ENCODE measurements at regions not wholly inside any gene's neighbourhood (a gene's known extent, or its start where the extent isn't known, plus 50 kb on each side); places are given as distances from the start of the nearest gene placed in this dataset.
A peak's percentile ranks its signal among the peaks of the same experiment; 100 is the strongest.
"Not testable (repeated sequence)": the region's sequence is repeated elsewhere in the genome, so short reads cannot be mapped to it uniquely, and the experiment has no call there.

DNA sequence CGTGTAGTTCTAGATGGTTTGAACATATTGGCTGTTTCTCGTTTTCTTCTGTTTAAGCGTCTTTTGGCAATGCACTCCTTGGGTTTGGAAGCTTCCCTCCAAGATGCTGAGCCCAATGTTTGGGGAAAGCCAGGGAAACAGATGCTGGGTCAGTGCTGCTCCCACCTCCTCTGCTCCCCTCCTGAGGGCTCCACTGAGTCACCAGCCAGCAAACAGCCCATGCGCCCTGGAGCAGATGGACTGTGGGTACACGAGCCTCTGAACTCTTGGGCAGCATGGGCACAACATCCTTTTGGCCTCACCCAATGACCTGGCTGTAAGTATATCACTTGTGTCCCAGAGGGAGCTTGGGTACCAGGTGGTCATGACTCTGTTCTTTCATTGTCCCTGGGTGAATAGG is 207.6 kb downstream of the BUB3 start:
- no peak overlapping the region for H3K27ac ChIP-seq (ENCODE audit: poor library complexity, severe bottlenecking)
- H3K36me3 ChIP-seq (ENCODE audit: low read depth) = no peaks in the 10 kb centered on the region
- DNase-seq (ENCODE audit: low spot score) (no peak), ATAC-seq (ENCODE audit: low read depth) (no peak)
- peaks cover 7% of the 10 kb centered on the region for H3K27me3 ChIP-seq (ENCODE audit: insufficient read depth, poor library complexity, severe bottlenecking)
- H3K4me1 ChIP-seq (ENCODE audit: insufficient read depth, poor library complexity, severe bottlenecking) = no peaks in the 10 kb centered on the region
- H3K4me3 ChIP-seq (ENCODE audit: severe bottlenecking) = no peak overlapping the region
- H3K9me3 ChIP-seq (ENCODE audit: severe bottlenecking) = no peaks in the 10 kb centered on the region
- TF ChIP-seq, protein P1, sequence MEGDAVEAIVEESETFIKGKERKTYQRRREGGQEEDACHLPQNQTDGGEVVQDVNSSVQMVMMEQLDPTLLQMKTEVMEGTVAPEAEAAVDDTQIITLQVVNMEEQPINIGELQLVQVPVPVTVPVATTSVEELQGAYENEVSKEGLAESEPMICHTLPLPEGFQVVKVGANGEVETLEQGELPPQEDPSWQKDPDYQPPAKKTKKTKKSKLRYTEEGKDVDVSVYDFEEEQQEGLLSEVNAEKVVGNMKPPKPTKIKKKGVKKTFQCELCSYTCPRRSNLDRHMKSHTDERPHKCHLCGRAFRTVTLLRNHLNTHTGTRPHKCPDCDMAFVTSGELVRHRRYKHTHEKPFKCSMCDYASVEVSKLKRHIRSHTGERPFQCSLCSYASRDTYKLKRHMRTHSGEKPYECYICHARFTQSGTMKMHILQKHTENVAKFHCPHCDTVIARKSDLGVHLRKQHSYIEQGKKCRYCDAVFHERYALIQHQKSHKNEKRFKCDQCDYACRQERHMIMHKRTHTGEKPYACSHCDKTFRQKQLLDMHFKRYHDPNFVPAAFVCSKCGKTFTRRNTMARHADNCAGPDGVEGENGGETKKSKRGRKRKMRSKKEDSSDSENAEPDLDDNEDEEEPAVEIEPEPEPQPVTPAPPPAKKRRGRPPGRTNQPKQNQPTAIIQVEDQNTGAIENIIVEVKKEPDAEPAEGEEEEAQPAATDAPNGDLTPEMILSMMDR (IDR thresholded peaks at IDR 0.05; ENCODE audit: poor library complexity, severe bottlenecking) = no peak

DNA sequence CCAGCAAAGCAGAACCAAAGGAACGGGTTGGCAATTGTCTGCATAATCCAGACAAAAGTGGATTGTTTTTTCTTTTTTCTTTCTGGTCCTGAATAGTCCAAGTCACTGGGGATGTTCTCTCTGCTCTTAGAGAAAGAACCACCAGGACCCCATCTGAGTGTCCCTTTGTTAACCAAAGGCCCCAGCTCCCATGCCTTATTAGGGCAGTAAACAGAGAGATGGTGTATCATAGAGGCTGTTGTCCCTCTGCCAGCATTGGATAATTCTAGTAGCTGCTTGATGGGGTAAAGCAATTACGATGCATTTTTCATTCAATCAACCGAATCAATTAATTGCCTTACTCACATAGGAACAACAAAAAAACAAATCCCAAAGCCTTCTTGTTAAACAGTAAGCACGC is 213.0 kb downstream of the BUB3 start:
- Histone ChIP-seq H3K9me3 (ENCODE audit: severe bottlenecking) (no peaks in the 10 kb centered on the region), H3K27ac (ENCODE audit: poor library complexity, severe bottlenecking) (no peak overlapping the region), H3K4me1 (ENCODE audit: insufficient read depth, poor library complexity, severe bottlenecking) (peaks cover 6% of the 10 kb centered on the region), H3K36me3 (ENCODE audit: low read depth) (no peaks in the 10 kb centered on the region), H3K4me3 (ENCODE audit: severe bottlenecking) (no peak overlapping the region), H3K27me3 (ENCODE audit: insufficient read depth, poor library complexity, severe bottlenecking) (no peaks in the 10 kb centered on the region)
- DNase-seq (ENCODE audit: low spot score) (no peak), ATAC-seq (ENCODE audit: low read depth) (no peak)
- TF ChIP-seq, protein P1 (IDR thresholded peaks at IDR 0.05; ENCODE audit: poor library complexity, severe bottlenecking) = no peak

DNA sequence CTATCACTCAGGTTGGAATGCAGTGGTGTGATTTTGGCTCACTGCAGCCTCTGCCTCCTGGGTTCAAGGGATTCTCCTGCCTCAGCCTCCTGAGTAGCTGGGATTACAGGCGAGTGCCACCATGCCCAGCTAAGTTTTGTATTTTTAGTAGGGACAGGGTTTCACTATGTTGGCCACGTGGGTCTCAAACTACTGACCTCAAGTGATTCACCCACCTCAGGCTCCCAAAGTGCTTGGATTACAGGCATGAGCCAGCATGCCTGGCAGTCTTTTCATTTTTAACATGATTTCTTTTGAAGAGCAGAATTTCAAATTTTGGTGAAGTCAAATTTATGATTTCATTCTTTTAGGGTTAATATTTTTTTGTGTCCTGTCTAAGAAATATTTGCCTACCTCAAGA is 217.4 kb downstream of the BUB3 start:
- not testable (repeated sequence) for H3K4me1 ChIP-seq (ENCODE audit: insufficient read depth, poor library complexity, severe bottlenecking); H3K36me3 ChIP-seq (ENCODE audit: low read depth); H3K27me3 ChIP-seq (ENCODE audit: insufficient read depth, poor library complexity, severe bottlenecking); DNase-seq (ENCODE audit: low spot score); H3K9me3 ChIP-seq (ENCODE audit: severe bottlenecking); H3K27ac ChIP-seq (ENCODE audit: poor library complexity, severe bottlenecking); H3K4me3 ChIP-seq (ENCODE audit: severe bottlenecking)
- peak; percentile 52; the same call in 2 of the 3 replicates for ATAC-seq (ENCODE audit: low read depth)

DNA sequence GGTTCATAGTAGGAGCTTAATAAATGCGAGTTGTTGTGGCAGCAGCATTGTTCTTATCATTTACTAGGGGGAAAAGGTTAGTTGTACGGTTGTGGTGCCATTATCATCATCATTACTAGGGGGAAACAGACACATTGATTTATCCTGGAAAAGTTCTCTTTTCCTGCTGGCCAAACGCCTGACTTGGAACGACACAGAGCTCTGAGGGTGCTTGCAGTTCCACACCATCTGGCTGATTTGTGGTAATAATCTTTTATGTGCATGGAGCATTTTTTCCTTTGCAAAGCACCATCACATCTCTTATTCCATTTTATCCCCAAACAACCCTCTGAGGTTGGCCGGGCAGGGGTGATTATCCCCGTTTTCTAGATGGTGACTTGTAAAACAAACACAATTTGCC is 219.4 kb downstream of the BUB3 start:
- Histone ChIP-seq H3K4me1 (ENCODE audit: insufficient read depth, poor library complexity, severe bottlenecking) (peaks cover 17% of the 10 kb centered on the region), H3K27ac (ENCODE audit: poor library complexity, severe bottlenecking) (no peak overlapping the region), H3K27me3 (ENCODE audit: insufficient read depth, poor library complexity, severe bottlenecking) (no peaks in the 10 kb centered on the region), H3K4me3 (ENCODE audit: severe bottlenecking) (no peak overlapping the region), H3K9me3 (ENCODE audit: severe bottlenecking) (no peaks in the 10 kb centered on the region), H3K36me3 (ENCODE audit: low read depth) (no peaks in the 10 kb centered on the region)
- ATAC-seq (ENCODE audit: low read depth) (no peak), DNase-seq (ENCODE audit: low spot score) (no peak)
- TF ChIP-seq, protein P1 (IDR thresholded peaks at IDR 0.05; ENCODE audit: poor library complexity, severe bottlenecking) = no peak

DNA sequence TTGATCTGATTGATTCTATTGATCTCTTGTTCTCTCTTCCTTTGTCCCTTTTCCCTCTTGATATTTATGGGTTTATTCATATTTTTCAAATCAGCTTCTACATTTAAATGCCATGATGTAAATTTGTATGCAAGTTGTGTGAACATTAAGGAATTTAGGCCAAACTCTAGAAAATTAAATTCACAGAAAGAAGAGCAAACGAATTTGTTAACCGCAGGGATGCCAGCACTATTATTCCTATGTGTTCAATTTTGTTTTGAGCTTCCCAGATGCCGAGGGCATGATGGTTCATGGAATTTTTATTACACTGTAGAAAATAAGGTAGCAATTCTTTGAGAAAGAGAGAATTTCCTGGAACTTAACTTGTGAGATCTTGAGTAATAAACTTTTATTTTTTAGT is 220.9 kb downstream of the BUB3 start:
- no peak for ATAC-seq (ENCODE audit: low read depth)
- Histone ChIP-seq H3K27ac (ENCODE audit: poor library complexity, severe bottlenecking) (no peak overlapping the region), H3K4me3 (ENCODE audit: severe bottlenecking) (no peak overlapping the region), H3K9me3 (ENCODE audit: severe bottlenecking) (no peaks in the 10 kb centered on the region), H3K36me3 (ENCODE audit: low read depth) (no peaks in the 10 kb centered on the region), H3K27me3 (ENCODE audit: insufficient read depth, poor library complexity, severe bottlenecking) (no peaks in the 10 kb centered on the region), H3K4me1 (ENCODE audit: insufficient read depth, poor library complexity, severe bottlenecking) (peaks cover 17% of the 10 kb centered on the region)
- DNase-seq (ENCODE audit: low spot score) = no peak
- TF ChIP-seq, protein P1 (IDR thresholded peaks at IDR 0.05; ENCODE audit: poor library complexity, severe bottlenecking) = no peak
